IPS DF 19.7 (cell line): ENCODE measurements at regions not wholly inside any gene's neighbourhood (a gene's known extent, or its start where the extent isn't known, plus 50 kb on each side); places are given as distances from the start of the nearest gene placed in this dataset.
"Not testable (repeated sequence)": the region's sequence is repeated elsewhere in the genome, so short reads cannot be mapped to it uniquely, and the experiment has no call there.

Experiments used
- DNase-seq: peaks from one replicate; pipeline ENCODE4 v3.0.0-alpha.2; 2013; ENCODE audit warnings: low read depth, low spot score

DNA sequence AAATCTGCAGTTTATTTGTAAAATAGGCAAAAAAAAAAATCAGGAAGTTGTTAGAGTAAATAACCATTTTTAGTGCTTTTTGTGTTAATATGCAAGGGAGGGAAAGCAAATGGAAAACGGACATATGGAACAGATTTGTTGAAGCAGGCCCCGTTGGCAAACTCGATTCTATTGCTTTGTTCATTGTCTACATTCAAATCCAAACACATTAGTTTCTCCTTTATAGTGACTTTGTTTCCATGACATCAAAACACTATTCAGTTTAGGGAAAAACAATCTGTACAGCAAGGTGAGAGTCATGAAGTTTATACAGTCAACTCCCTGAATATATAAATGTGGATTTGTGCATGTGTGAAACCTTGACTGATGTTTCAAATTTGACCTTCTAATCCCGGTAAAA lies 142.2 kb downstream of the FAM47A start:
- no peak for DNase-seq

- no peak for DNase-seq
Measured at GRCh38 chrX:33987458-33987857, 144.7 kb downstream of the FAM47A start.

DNA sequence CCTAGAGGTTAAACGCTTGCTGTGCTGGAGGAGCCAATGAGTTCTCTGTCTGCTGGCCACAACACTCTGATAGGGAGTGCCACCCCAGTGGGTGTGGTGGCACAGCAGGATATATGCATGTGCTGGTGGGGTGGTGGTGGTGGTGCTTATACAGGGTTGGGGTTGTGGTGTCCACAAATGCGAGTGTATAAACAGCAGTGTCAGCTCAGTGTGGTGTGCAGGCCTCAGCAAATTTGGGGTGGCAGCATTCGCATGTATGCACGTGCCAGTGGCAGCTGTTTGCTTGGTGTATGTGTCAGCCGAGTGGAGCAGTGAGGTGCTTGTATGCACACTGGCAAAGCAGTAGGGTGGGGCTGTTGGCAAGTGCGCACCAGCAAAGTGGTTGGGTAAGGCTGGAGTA lies 157.4 kb downstream of the FAM47A start:
- DNase-seq, result no peak

- DNase-seq, result no peak
Measured at GRCh38 chrX:33970028-33970967, 161.8 kb downstream of the FAM47A start.

DNA sequence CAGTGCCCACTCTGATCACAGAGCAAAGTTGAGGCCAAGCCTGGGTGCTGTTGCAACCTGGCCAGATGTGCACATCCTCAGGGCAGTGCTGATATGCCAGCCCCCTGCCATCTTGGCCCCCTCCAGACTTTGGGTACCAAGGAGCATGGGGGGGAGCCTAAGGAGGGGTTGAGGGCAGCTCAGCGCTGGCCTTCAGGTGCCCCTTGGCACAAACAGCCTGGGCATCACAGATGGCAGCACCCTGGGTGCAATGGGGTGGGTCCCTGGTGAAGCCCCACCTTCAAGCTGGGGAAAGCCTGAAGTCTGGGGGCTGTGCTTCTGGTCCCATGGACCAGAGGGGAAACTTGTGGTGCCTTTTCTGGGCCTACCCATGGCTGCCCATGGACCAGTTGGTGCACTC lies 163.0 kb downstream of the FAM47A start:
- DNase-seq, result no peak

- DNase-seq, result no peak
Measured at GRCh38 chrX:33968611-33969010, 163.5 kb downstream of the FAM47A start.

- DNase-seq, result no peak
Measured at GRCh38 chrX:33949300-33949699, 182.8 kb downstream of the FAM47A start.

GRCh38 chrX:33926249-33926648 lies 205.9 kb downstream of the FAM47A start:
- not testable (repeated sequence) for DNase-seq

- DNase-seq, result no peak
Measured at GRCh38 chrX:33923262-33923661, 208.9 kb downstream of the FAM47A start.

GRCh38 chrX:33909836-33910235 lies 222.3 kb downstream of the FAM47A start:
- DNase-seq, result no peak

DNA sequence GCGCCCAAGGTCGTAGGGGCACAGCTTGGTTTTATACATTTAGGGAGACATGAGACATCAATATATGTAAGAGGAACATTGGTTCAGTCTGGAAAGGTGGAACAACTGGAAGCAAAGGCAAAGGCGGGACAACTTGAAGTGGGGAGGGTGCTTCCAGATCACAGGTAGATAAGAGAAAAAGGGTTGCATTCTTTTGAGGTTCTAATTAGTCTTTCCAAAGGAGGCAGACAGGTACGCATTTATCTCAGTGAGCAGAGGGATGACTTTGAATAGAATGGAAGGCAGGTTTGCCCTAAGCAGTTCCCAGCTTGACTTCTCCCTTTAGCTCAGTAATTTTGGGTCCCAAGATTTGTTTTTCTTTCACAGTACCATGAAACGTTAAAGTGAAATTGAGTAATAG lies 223.2 kb downstream of the FAM47A start:
- no peak for DNase-seq

GRCh38 chrX:33908074-33908473 lies 224.0 kb downstream of the FAM47A start:
- DNase-seq, result no peak

DNA sequence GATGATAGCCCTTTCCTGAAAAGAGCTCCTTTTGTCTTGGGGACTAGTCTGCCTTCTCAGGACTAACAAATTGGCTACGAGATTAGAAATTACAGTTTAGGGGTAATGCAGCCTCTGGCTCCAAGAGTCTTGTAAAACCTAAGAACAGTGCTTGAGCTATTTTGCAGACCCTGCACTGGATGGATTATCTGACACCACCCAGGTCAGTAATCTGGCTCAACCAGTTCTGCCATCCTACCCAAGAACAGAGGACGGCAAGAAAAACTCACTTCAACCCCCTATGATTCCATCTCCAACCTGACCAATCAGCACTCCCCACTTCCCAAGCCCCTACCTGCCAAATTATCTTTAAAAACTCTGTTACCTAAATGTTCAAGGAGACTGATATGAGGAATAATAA lies 225.1 kb downstream of the FAM47A start:
- DNase-seq, result no peak

DNA sequence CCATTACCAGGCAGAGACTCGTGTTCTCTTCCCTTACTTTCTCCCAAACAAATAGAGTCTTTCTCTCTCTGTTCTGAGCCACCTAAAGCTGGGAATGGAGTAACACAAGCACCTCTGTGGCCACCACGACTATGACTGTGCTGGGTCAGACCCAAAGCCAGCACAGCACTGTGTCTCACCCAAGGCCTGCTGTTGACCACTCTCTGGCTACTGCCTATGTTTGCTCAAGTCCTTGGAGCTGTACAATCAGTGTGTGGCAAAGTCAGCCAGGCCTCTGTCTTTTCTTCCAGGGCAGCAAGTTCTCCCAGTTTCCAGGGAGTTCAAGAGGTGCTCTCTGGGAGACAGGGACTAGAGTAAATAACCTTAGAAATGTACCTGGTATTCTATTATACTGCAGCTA lies 239.4 kb downstream of the FAM47A start:
- DNase-seq, result no peak

DNA sequence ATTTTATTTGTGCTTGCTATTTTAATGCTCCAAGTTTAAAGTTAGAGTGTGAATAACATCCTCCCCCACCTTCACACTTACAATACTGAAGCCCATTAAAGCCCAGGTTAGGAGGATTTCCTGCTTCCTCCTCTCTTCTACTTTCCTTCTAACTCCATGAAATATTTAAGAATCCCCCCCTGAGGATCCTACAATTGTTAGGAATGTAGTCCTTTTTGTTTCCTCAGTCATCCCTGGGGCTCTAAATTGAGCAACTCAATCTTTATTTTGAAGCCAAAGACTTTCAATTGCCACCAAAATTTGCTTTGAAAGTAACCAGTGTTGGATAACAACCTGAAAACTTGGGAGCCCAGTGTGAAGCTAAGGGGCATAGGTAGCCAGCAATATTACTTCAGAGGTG lies 276.9 kb downstream of the FAM47A start:
- DNase-seq, result peak; percentile 25

- not testable (repeated sequence) for DNase-seq
Measured at GRCh38 chrX:33852146-33852545, 280.0 kb downstream of the FAM47A start.

DNA sequence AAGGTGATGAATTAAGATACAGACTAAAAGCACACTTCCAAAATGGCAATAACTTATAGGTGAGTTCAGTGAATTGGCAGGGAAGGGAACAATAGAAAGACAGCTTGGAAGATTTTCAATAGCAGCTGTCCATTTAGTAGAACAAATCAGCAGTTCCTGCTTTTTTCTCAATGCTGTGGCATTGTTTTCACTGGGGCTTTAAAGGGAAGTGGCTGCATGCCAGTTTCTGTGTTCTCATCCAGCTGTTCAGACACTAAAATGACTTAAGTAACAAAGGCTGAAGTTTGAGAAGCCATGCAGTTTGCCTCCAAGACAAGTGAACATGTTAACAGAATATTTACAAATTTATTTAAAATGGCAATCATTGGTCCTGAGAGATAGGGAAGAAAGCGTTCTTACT lies 291.9 kb downstream of the FAM47A start:
- DNase-seq, result no peak

GRCh38 chrX:33831211-33831610 lies 300.9 kb downstream of the FAM47A start:
- no peak for DNase-seq

DNA sequence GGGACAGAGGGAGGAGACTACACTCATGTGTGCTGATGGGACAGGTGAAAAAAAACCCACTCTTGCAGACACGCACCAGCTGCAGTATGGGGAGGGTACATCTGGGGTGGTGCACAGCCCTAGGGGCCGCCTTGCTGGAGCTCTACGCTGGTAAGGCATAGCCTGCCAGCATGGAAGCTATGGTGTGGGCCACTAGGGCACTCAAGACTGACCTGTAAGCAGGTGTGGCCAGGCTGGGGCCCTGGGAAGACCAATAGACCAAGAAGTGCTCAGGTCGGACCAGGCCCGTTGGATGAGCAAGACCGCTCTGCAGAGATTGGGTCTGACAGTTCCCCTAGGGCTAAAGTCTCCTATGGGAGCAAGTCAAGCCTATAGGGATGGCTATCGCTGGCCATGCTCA lies 314.8 kb downstream of the FAM47A start:
- no peak for DNase-seq

- no peak for DNase-seq
Measured at GRCh38 chrX:33808636-33809035, 323.5 kb downstream of the FAM47A start.

DNA sequence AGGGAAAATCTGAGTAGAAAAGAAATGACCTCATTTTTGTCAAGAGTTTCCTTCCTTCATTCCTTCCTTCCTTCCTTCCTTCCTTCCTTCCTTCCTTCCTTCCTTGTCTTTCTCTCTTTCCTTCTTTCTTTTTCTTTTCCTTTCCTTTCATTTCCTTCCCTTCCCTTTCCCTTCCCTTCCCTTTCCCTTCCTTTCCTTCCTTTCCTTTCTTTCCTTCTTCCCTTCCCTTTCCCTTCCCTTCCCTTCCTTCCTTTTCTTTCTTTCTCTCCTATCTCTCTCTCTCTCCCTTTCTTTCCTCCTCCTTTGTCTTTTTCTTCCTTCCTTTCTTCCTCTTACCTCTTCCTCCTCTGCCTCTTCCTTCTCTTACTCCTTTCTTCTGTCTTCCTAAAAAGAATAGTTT lies 347.6 kb downstream of the FAM47A start:
- no peak for DNase-seq

DNA sequence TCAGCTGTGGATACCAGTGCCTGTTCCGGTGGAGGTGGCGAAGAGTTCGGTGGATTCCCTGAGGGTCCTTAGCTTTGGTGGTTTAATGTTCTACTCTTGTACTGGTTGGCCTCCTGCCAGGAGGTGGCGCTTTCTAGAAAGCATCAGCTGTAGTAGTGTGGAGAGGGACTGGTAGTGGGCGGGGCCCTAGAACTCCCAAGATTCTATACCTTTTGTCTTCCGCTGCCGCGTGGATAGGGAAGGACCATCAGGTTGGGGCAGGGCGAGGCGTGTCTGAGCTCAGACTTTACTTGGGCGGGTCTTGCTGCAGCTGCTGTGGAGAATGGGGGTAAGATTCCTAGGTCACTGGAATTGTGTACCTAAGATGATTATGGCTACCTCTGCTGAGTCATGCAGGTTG lies 390.3 kb downstream of the FAM47A start:
- DNase-seq, result peak; percentile 1

GRCh38 chrX:33735182-33735581 lies 396.9 kb downstream of the FAM47A start:
- DNase-seq, result no peak
